HepG2 (cell line): ENCODE measurements at regions not wholly inside any gene's neighbourhood (a gene's known extent, or its start where the extent isn't known, plus 50 kb on each side); places are given as distances from the start of the nearest gene placed in this dataset.

Experiments used
- BRCA1 ChIP-seq: sonication (generic); formaldehyde crosslinking; IDR thresholded peaks from 2 replicates; pipeline ENCODE4 v1.4.0; 2020; ENCODE audit warnings: missing genetic modification reagents
- MIXL1 ChIP-seq: IDR thresholded peaks from 2 replicates; pipeline ENCODE4 v1.6.1; 2016
- PBX3 ChIP-seq: sonication (generic); formaldehyde crosslinking; IDR thresholded peaks from 2 replicates; pipeline ENCODE4 v1.8.1; 2023; ENCODE audit warnings: missing genetic modification reagents, inconsistent platforms, borderline replicate concordance
- SMC3 ChIP-seq: IDR thresholded peaks from 2 replicates; pipeline ENCODE4 v1.6.1; 2011; ENCODE audit warnings: low read length, improper control_type of control experiment
- SOX5 ChIP-seq: IDR thresholded peaks from 2 replicates; pipeline ENCODE4 v1.6.1; 2016; ENCODE audit warnings: borderline replicate concordance
- ZNF510 ChIP-seq: sonication (generic); formaldehyde crosslinking; IDR thresholded peaks from 2 replicates; pipeline ENCODE4 v1.4.0; 2020; ENCODE audit warnings: low read depth, mild to moderate bottlenecking, missing genetic modification reagents
- TF ChIP-seq, protein P1 (sequence below): sonication (generic); formaldehyde crosslinking; IDR thresholded peaks from 2 replicates; pipeline ENCODE4 v1.5.0; 2020; ENCODE audit warnings: mild to moderate bottlenecking, missing genetic modification reagents

DNA sequence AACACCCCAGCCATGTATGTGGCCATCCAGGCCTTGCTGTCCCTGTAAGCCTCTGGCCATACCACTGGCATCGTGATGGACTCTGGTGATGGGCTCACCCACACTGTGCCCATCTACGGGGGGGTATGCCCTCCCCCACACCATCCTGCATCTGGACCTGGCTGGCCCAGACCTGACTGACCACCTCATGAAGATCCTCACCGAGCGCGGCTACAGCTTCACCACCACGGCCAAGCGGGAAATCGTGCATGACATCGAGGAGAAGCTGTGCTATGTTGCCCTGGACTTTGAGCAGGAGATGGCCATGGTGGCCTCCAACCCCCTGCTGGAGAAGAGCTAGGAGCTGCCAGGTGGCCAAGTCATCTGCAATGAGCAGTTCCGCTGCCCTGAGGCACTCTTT, 80.4 kb upstream of the ZCCHC2 start:
- TF ChIP-seq BRCA1 (CRISPR knock-in tag): no peak
- TF ChIP-seq ZNF510: no peak
- no peak for TF ChIP-seq PBX3 (CRISPR knock-in tag)
- TF ChIP-seq SOX5 (CRISPR knock-in tag): no peak
- no peak for TF ChIP-seq SMC3
- TF ChIP-seq, protein P1, sequence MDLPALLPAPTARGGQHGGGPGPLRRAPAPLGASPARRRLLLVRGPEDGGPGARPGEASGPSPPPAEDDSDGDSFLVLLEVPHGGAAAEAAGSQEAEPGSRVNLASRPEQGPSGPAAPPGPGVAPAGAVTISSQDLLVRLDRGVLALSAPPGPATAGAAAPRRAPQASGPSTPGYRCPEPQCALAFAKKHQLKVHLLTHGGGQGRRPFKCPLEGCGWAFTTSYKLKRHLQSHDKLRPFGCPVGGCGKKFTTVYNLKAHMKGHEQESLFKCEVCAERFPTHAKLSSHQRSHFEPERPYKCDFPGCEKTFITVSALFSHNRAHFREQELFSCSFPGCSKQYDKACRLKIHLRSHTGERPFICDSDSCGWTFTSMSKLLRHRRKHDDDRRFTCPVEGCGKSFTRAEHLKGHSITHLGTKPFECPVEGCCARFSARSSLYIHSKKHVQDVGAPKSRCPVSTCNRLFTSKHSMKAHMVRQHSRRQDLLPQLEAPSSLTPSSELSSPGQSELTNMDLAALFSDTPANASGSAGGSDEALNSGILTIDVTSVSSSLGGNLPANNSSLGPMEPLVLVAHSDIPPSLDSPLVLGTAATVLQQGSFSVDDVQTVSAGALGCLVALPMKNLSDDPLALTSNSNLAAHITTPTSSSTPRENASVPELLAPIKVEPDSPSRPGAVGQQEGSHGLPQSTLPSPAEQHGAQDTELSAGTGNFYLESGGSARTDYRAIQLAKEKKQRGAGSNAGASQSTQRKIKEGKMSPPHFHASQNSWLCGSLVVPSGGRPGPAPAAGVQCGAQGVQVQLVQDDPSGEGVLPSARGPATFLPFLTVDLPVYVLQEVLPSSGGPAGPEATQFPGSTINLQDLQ (CRISPR knock-in tag): no peak
- no peak for TF ChIP-seq MIXL1 (CRISPR knock-in tag)
